ENCODE measurements at regions not wholly inside any gene's neighbourhood (a gene's known extent, or its start where the extent isn't known, plus 50 kb on each side); places are given as distances from the start of the nearest gene placed in this dataset.
"Not testable (repeated sequence)": the region's sequence is repeated elsewhere in the genome, so short reads cannot be mapped to it uniquely, and the experiment has no call there.

- H3K4me3 ChIP-seq (ENCODE audit: low read length); ATAC-seq; H3K9me3 ChIP-seq (ENCODE audit: control insufficient read depth, low read length); H3K27me3 ChIP-seq (ENCODE audit: control insufficient read depth, insufficient read depth); intact Hi-C loops (cut with DNase I); DNase-seq; H3K27ac ChIP-seq (ENCODE audit: low read length); H3K4me1 ChIP-seq (ENCODE audit: control insufficient read depth, insufficient read depth, low read length): not testable (repeated sequence)
- WGBS, result 48% methylated on average over 37 of the region's 37 CpGs
Observed at GRCh38 chr20:29323631-29324515, 1933.6 kb upstream of the DEFB115 start.

- ATAC-seq; H3K27ac ChIP-seq (ENCODE audit: low read length); intact Hi-C loops (cut with DNase I); H3K4me3 ChIP-seq (ENCODE audit: low read length); DNase-seq; H3K27me3 ChIP-seq (ENCODE audit: control insufficient read depth, insufficient read depth); H3K9me3 ChIP-seq (ENCODE audit: control insufficient read depth, low read length); H3K4me1 ChIP-seq (ENCODE audit: control insufficient read depth, insufficient read depth, low read length): not testable (repeated sequence)
- WGBS, result 51% methylated on average over 34 of the region's 34 CpGs
Observed at GRCh38 chr20:29324516-29325303, 1932.8 kb upstream of the DEFB115 start.

GRCh38 chr20:29325304-29325640 is 1932.2 kb upstream of the DEFB115 start:
- 54% methylated on average over 20 of the region's 20 CpGs for WGBS
- no peaks in the 10 kb centered on the region for H3K27me3 ChIP-seq (ENCODE audit: control insufficient read depth, insufficient read depth)
- ATAC-seq (no peak), DNase-seq (peak in 1 of 3 donors; percentile 49)
- no peaks in the 10 kb centered on the region for H3K4me1 ChIP-seq (ENCODE audit: control insufficient read depth, insufficient read depth, low read length)
- H3K27ac ChIP-seq (ENCODE audit: low read length), result no peak overlapping the region
- intact Hi-C loops (cut with DNase I), result no loop called here
- no peaks in the 10 kb centered on the region for H3K9me3 ChIP-seq (ENCODE audit: control insufficient read depth, low read length)
- H3K4me3 ChIP-seq (ENCODE audit: low read length), result no peak overlapping the region

- WGBS, result 39% methylated on average over 14 of the region's 17 CpGs
- ATAC-seq; H3K9me3 ChIP-seq (ENCODE audit: control insufficient read depth, low read length); H3K4me1 ChIP-seq (ENCODE audit: control insufficient read depth, insufficient read depth, low read length); H3K27ac ChIP-seq (ENCODE audit: low read length); H3K4me3 ChIP-seq (ENCODE audit: low read length); DNase-seq; intact Hi-C loops (cut with DNase I); H3K27me3 ChIP-seq (ENCODE audit: control insufficient read depth, insufficient read depth): not testable (repeated sequence)
Observed at GRCh38 chr20:29325781-29326180, 1931.7 kb upstream of the DEFB115 start.

GRCh38 chr20:29326376-29327070 is 1930.9 kb upstream of the DEFB115 start:
- Histone ChIP-seq H3K9me3 (ENCODE audit: control insufficient read depth, low read length) (no peaks in the 10 kb centered on the region), H3K27me3 (ENCODE audit: control insufficient read depth, insufficient read depth) (no peaks in the 10 kb centered on the region), H3K27ac (ENCODE audit: low read length) (no peak overlapping the region), H3K4me3 (ENCODE audit: low read length) (no peak overlapping the region), H3K4me1 (ENCODE audit: control insufficient read depth, insufficient read depth, low read length) (no peaks in the 10 kb centered on the region)
- WGBS, result 64% methylated on average over 27 of the region's 27 CpGs
- intact Hi-C loops (cut with DNase I), result no loop called here
- ATAC-seq, result peak; percentile 72 to 79
- no peak for DNase-seq

- H3K9me3 ChIP-seq (ENCODE audit: control insufficient read depth, low read length); ATAC-seq; H3K4me3 ChIP-seq (ENCODE audit: low read length); H3K27me3 ChIP-seq (ENCODE audit: control insufficient read depth, insufficient read depth); H3K27ac ChIP-seq (ENCODE audit: low read length); H3K4me1 ChIP-seq (ENCODE audit: control insufficient read depth, insufficient read depth, low read length); intact Hi-C loops (cut with DNase I): not testable (repeated sequence)
- peak in 1 of 3 donors; percentile 59 for DNase-seq
- 31% methylated on average over 32 of the region's 33 CpGs for WGBS
Observed at GRCh38 chr20:29327600-29328420, 1929.7 kb upstream of the DEFB115 start.

- intact Hi-C loops (cut with DNase I); H3K27ac ChIP-seq (ENCODE audit: low read length); H3K4me3 ChIP-seq (ENCODE audit: low read length); H3K27me3 ChIP-seq (ENCODE audit: control insufficient read depth, insufficient read depth); ATAC-seq; H3K4me1 ChIP-seq (ENCODE audit: control insufficient read depth, insufficient read depth, low read length); H3K9me3 ChIP-seq (ENCODE audit: control insufficient read depth, low read length): not testable (repeated sequence)
- WGBS, result 48% methylated on average over 10 of the region's 10 CpGs
- DNase-seq, result peak in 1 of 3 donors; percentile 45
Observed at GRCh38 chr20:29330429-29331115, 1926.9 kb upstream of the DEFB115 start.

- intact Hi-C loops (cut with DNase I), result no loop called here
- H3K4me3 ChIP-seq (ENCODE audit: low read length), result no peak overlapping the region
- H3K4me1 ChIP-seq (ENCODE audit: control insufficient read depth, insufficient read depth, low read length), result no peaks in the 10 kb centered on the region
- no peak for ATAC-seq
- H3K27me3 ChIP-seq (ENCODE audit: control insufficient read depth, insufficient read depth), result no peaks in the 10 kb centered on the region
- no peak overlapping the region for H3K27ac ChIP-seq (ENCODE audit: low read length)
- DNase-seq, result peak in 1 of 3 donors; percentile 45
- WGBS, result 71% methylated on average over 14 of the region's 14 CpGs
- no peaks in the 10 kb centered on the region for H3K9me3 ChIP-seq (ENCODE audit: control insufficient read depth, low read length)
Observed at GRCh38 chr20:29349836-29350235, 1907.6 kb upstream of the DEFB115 start.

- H3K27me3 ChIP-seq (ENCODE audit: control insufficient read depth, insufficient read depth); H3K4me1 ChIP-seq (ENCODE audit: control insufficient read depth, insufficient read depth, low read length); H3K9me3 ChIP-seq (ENCODE audit: control insufficient read depth, low read length); ATAC-seq; H3K27ac ChIP-seq (ENCODE audit: low read length); DNase-seq; H3K4me3 ChIP-seq (ENCODE audit: low read length); intact Hi-C loops (cut with DNase I): not testable (repeated sequence)
- WGBS, result 52% methylated on average over 2 of the region's 2 CpGs
Observed at GRCh38 chr20:29375937-29376336, 1881.5 kb upstream of the DEFB115 start.

GRCh38 chr20:29392853-29393252 is 1864.6 kb upstream of the DEFB115 start:
- H3K27me3 ChIP-seq (ENCODE audit: control insufficient read depth, insufficient read depth); DNase-seq; H3K9me3 ChIP-seq (ENCODE audit: control insufficient read depth, low read length); H3K27ac ChIP-seq (ENCODE audit: low read length); intact Hi-C loops (cut with DNase I); H3K4me3 ChIP-seq (ENCODE audit: low read length); ATAC-seq; H3K4me1 ChIP-seq (ENCODE audit: control insufficient read depth, insufficient read depth, low read length): not testable (repeated sequence)
- WGBS, result 37% methylated on average over 9 of the region's 9 CpGs
